SK-N-SH (cell line): ENCODE measurements at regions not wholly inside any gene's neighbourhood (a gene's known extent, or its start where the extent isn't known, plus 50 kb on each side); places are given as distances from the start of the nearest gene placed in this dataset.

Source experiments
- EZH2phosphoT487 ChIP-seq: fragments of 200-600 bp; sonication (generic); IDR thresholded peaks from 2 replicates; pipeline ENCODE4 v1.6.1; 2017; ENCODE audit warnings: low read depth, mixed run types, mild to moderate bottlenecking, antibody characterized with exemption, moderate library complexity, borderline replicate concordance
- GABPA ChIP-seq: IDR thresholded peaks from 2 replicates; pipeline ENCODE4 v1.4.0; 2012; ENCODE audit warnings: low read depth, mild to moderate bottlenecking
- POLR2AphosphoS5 ChIP-seq: IDR thresholded peaks from 2 replicates; pipeline ENCODE4 v1.6.1; 2012; ENCODE audit warnings: low read depth, low read length
- RAD21 ChIP-seq: IDR thresholded peaks from 2 replicates; pipeline ENCODE4 v1.6.1; 2012; ENCODE audit warnings: mild to moderate bottlenecking, low read length
- RFX5 ChIP-seq: IDR thresholded peaks from 2 replicates; pipeline ENCODE4 v1.6.1; 2012; ENCODE audit warnings: mild to moderate bottlenecking, improper control_type of control experiment, low read length
- SIN3A ChIP-seq: IDR thresholded peaks from 2 replicates; pipeline ENCODE4 v1.6.1; 2012; ENCODE audit warnings: low read depth, mild to moderate bottlenecking, low read length, moderate library complexity, borderline replicate concordance
- TEAD4 ChIP-seq: IDR thresholded peaks from 2 replicates; pipeline ENCODE4 v1.4.0; 2012; ENCODE audit warnings: mild to moderate bottlenecking, borderline replicate concordance; ENCODE audit not compliant: insufficient read depth
- TF ChIP-seq, protein P1 (sequence below): fragments of 200-600 bp; sonication (generic); IDR thresholded peaks from 2 replicates; pipeline ENCODE4 v1.6.1; 2017; ENCODE audit warnings: antibody characterized with exemption, mild to moderate bottlenecking, moderate library complexity
- TF ChIP-seq, protein P2 (sequence below): fragments of 150-350 bp; IDR thresholded peaks from 2 replicates; pipeline ENCODE4 v1.6.1; 2017; ENCODE audit warnings: antibody characterized with exemption, low read length, low read depth, borderline replicate concordance
- TF ChIP-seq, protein P3 (sequence below): IDR thresholded peaks from 2 replicates; pipeline ENCODE4 v1.4.0; 2012; ENCODE audit warnings: low read depth, borderline replicate concordance
- TF ChIP-seq, protein P4 (sequence below): IDR thresholded peaks from 2 replicates; pipeline ENCODE4; 2012
- TF ChIP-seq, protein P5 (sequence below): IDR thresholded peaks from 2 replicates; pipeline ENCODE4 v1.6.1; 2012; ENCODE audit warnings: mild to moderate bottlenecking, low read depth, low read length, moderate library complexity

DNA sequence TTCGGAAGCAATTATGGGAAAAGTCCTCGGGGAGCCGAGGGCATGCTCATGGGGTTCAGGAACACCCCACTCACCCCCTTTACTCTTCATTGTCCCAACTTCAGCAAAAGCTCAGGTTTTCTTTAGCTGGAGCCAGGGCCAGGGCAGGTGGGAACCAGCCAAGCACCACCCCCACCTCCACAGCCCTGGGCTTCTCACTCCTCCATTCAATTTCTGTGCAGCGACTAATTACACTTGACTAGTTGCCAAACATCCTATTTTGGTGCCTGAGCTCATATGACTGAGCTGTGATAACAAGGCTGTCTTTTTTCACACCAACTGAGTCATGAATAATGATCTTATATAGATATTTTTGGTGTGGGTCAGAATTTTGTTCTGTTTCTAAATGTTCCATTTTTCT lies 257.2 kb upstream of the AJAP1 start:
- TF ChIP-seq SIN3A: no peak
- no peak for TF ChIP-seq RAD21
- TF ChIP-seq, protein P1, sequence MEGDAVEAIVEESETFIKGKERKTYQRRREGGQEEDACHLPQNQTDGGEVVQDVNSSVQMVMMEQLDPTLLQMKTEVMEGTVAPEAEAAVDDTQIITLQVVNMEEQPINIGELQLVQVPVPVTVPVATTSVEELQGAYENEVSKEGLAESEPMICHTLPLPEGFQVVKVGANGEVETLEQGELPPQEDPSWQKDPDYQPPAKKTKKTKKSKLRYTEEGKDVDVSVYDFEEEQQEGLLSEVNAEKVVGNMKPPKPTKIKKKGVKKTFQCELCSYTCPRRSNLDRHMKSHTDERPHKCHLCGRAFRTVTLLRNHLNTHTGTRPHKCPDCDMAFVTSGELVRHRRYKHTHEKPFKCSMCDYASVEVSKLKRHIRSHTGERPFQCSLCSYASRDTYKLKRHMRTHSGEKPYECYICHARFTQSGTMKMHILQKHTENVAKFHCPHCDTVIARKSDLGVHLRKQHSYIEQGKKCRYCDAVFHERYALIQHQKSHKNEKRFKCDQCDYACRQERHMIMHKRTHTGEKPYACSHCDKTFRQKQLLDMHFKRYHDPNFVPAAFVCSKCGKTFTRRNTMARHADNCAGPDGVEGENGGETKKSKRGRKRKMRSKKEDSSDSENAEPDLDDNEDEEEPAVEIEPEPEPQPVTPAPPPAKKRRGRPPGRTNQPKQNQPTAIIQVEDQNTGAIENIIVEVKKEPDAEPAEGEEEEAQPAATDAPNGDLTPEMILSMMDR: no peak
- TF ChIP-seq POLR2AphosphoS5: no peak
- TF ChIP-seq, protein P2, sequence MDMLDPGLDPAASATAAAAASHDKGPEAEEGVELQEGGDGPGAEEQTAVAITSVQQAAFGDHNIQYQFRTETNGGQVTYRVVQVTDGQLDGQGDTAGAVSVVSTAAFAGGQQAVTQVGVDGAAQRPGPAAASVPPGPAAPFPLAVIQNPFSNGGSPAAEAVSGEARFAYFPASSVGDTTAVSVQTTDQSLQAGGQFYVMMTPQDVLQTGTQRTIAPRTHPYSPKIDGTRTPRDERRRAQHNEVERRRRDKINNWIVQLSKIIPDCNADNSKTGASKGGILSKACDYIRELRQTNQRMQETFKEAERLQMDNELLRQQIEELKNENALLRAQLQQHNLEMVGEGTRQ: no peak
- no peak for TF ChIP-seq GABPA
- TF ChIP-seq, protein P3, sequence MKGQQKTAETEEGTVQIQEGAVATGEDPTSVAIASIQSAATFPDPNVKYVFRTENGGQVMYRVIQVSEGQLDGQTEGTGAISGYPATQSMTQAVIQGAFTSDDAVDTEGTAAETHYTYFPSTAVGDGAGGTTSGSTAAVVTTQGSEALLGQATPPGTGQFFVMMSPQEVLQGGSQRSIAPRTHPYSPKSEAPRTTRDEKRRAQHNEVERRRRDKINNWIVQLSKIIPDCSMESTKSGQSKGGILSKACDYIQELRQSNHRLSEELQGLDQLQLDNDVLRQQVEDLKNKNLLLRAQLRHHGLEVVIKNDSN: no peak
- TF ChIP-seq RFX5: no peak
- TF ChIP-seq, protein P4, sequence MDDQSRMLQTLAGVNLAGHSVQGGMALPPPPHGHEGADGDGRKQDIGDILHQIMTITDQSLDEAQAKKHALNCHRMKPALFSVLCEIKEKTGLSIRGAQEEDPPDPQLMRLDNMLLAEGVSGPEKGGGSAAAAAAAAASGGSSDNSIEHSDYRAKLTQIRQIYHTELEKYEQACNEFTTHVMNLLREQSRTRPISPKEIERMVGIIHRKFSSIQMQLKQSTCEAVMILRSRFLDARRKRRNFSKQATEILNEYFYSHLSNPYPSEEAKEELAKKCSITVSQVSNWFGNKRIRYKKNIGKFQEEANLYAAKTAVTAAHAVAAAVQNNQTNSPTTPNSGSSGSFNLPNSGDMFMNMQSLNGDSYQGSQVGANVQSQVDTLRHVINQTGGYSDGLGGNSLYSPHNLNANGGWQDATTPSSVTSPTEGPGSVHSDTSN: no peak
- TF ChIP-seq, protein P5, sequence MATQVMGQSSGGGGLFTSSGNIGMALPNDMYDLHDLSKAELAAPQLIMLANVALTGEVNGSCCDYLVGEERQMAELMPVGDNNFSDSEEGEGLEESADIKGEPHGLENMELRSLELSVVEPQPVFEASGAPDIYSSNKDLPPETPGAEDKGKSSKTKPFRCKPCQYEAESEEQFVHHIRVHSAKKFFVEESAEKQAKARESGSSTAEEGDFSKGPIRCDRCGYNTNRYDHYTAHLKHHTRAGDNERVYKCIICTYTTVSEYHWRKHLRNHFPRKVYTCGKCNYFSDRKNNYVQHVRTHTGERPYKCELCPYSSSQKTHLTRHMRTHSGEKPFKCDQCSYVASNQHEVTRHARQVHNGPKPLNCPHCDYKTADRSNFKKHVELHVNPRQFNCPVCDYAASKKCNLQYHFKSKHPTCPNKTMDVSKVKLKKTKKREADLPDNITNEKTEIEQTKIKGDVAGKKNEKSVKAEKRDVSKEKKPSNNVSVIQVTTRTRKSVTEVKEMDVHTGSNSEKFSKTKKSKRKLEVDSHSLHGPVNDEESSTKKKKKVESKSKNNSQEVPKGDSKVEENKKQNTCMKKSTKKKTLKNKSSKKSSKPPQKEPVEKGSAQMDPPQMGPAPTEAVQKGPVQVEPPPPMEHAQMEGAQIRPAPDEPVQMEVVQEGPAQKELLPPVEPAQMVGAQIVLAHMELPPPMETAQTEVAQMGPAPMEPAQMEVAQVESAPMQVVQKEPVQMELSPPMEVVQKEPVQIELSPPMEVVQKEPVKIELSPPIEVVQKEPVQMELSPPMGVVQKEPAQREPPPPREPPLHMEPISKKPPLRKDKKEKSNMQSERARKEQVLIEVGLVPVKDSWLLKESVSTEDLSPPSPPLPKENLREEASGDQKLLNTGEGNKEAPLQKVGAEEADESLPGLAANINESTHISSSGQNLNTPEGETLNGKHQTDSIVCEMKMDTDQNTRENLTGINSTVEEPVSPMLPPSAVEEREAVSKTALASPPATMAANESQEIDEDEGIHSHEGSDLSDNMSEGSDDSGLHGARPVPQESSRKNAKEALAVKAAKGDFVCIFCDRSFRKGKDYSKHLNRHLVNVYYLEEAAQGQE: no peak
- TF ChIP-seq EZH2phosphoT487: no peak
- TF ChIP-seq TEAD4: no peak
